ENCODE measurements at regions not wholly inside any gene's neighbourhood (a gene's known extent, or its start where the extent isn't known, plus 50 kb on each side); places are given as distances from the start of the nearest gene placed in this dataset.

- TF ChIP-seq POLR2AphosphoS5 (IDR thresholded peaks at IDR 0.05; ENCODE audit: borderline replicate concordance, low read depth, low read length) (no peak), EZH2 (IDR thresholded peaks at IDR 0.05) (no peak), FOXP2 (optimal IDR thresholded peaks at IDR 0.05; ENCODE audit: control extremely low read depth, extremely low read length, insufficient read depth) (no peak)
Observed at GRCh38 chr22:49593509-49593908, 234.2 kb downstream of the BRD1 start.
